Endothelial cell of umbilical vein (primary cell): ENCODE measurements at regions not wholly inside any gene's neighbourhood (a gene's known extent, or its start where the extent isn't known, plus 50 kb on each side); places are given as distances from the start of the nearest gene placed in this dataset.

Experiments
- BruUV-seq: library from RNA; stranded (reverse); fragments of 400-500 nt; replicated peaks from 2 replicates; lab custom pipeline; 2021; lab: Mats Ljungman, UMichigan
- CTCF ChIA-PET: fragments of 300-600, 350-600 bp; sonication (Branson Sonifier 250); formaldehyde crosslinking; loops from one replicate; lab custom pipeline; 2021; ENCODE audit warnings: antibody characterized with exemption, inconsistent platforms; lab: Charles Lee
- POLR2A ChIA-PET: fragments of 300-600, 350-600 bp; sonication (Branson Sonifier 250); formaldehyde crosslinking; loops from one replicate; lab custom pipeline; 2021; ENCODE audit warnings: antibody characterized with exemption, inconsistent platforms; lab: Charles Lee
- DNase-seq: peaks from one replicate; pipeline ENCODE4 v3.0.0-alpha.2; 2011; ENCODE audit warnings: low read depth, low spot score
- FAIRE-seq: peaks from 2 replicates; lab custom pipeline; 2011; peaks lifted over from hg19 to GRCh38; lab: Jason Lieb, UNC
- H2AFZ ChIP-seq: 2 replicates; pipeline ENCODE4 v1.6.0; 2012; ENCODE audit warnings: low read depth, low read length, control low read depth, inconsistent platforms
- H3K27ac ChIP-seq: 2 replicates; pipeline ENCODE4 v1.5.1; 2011; ENCODE audit warnings: low read depth, mild to moderate bottlenecking, control low read depth, low read length, moderate library complexity; ENCODE audit not compliant: insufficient read depth
- H3K27me3 ChIP-seq, 2 experiments: 2 replicates each; pipeline versions ENCODE4 v1.6.0 to v1.6.1; 2011; ENCODE audit warnings: low read length in 2 of 2, mixed read lengths in 1 of 2; ENCODE audit not compliant: control insufficient read depth in 2 of 2, insufficient read depth in 2 of 2
- H3K36me3 ChIP-seq, 2 experiments: 2 replicates in 1 of 2; 3 replicates in 1 of 2; pipeline ENCODE4 v1.5.1; 2011; ENCODE audit warnings: low read length in 2 of 2, mild to moderate bottlenecking in 1 of 2, moderate library complexity in 1 of 2; ENCODE audit not compliant: control insufficient read depth in 2 of 2, insufficient read depth in 2 of 2; ENCODE audit errors: extremely low read depth in 1 of 2
- H3K4me1 ChIP-seq: 3 replicates; pipeline ENCODE4 v1.5.1; 2011; ENCODE audit warnings: mild to moderate bottlenecking, low read length; ENCODE audit not compliant: control insufficient read depth, insufficient read depth; ENCODE audit errors: extremely low read depth
- H3K4me2 ChIP-seq: 2 replicates; pipeline ENCODE4 v1.6.1; 2011; ENCODE audit warnings: low read length, control low read depth, mixed read lengths; ENCODE audit not compliant: insufficient read depth
- H3K4me3 ChIP-seq, 3 experiments: fragments of 200-600 bp in 1 of 3; sonication (generic), shearing (Covaris generic) in 1 of 3; replicated peaks in 1 of 3; 2 replicates each; pipeline ENCODE4 v1.5.1; 2011 to 2016; ENCODE audit warnings: control low read depth in 3 of 3, low read length in 3 of 3, mild to moderate bottlenecking in 2 of 3, inconsistent platforms in 1 of 3, low read depth in 1 of 3, moderate library complexity in 1 of 3; ENCODE audit not compliant: insufficient read depth in 1 of 3
- H3K79me2 ChIP-seq: 2 replicates; pipeline ENCODE4 v1.6.0; 2012; ENCODE audit warnings: low read length, inconsistent platforms; ENCODE audit not compliant: control insufficient read depth, insufficient read depth
- H3K9ac ChIP-seq: replicated peaks from 2 replicates; pipeline ENCODE3; 2011; ENCODE audit warnings: low read length, control low read depth; ENCODE audit not compliant: insufficient read depth; ENCODE audit errors: extremely low read depth
- H3K9me1 ChIP-seq: replicated peaks from 3 replicates; pipeline ENCODE4 v1.6.0; 2011; ENCODE audit warnings: mild to moderate bottlenecking, low read length; ENCODE audit not compliant: control insufficient read depth, insufficient read depth; ENCODE audit errors: extremely low read depth
- H3K9me3 ChIP-seq: replicated peaks from 2 replicates; pipeline ENCODE4 v1.5.1; 2012; ENCODE audit warnings: low read length, inconsistent platforms; ENCODE audit not compliant: control insufficient read depth, insufficient read depth
- H4K20me1 ChIP-seq: replicated peaks from 2 replicates; pipeline ENCODE3; 2011; ENCODE audit warnings: mild to moderate bottlenecking, low read length; ENCODE audit not compliant: control insufficient read depth, insufficient read depth; ENCODE audit errors: extremely low read depth
- CTCF ChIP-seq, 2 donors: IDR thresholded peaks; 1 replicate in 1 of 2; 2 replicates in 1 of 2; pipeline ENCODE4 v1.5.1; 2011; ENCODE audit warnings: low read length in 2 of 2, mild to moderate bottlenecking in 2 of 2, moderate library complexity in 2 of 2, control low read depth in 1 of 2, inconsistent platforms in 1 of 2, low read depth in 1 of 2; ENCODE audit not compliant: insufficient read depth in 1 of 2; ENCODE audit errors: extremely low read depth in 1 of 2
- EZH2 ChIP-seq: IDR thresholded peaks from 2 replicates; pipeline ENCODE4 v1.6.1; 2012; ENCODE audit warnings: borderline replicate concordance, low read depth, mild to moderate bottlenecking, moderate library complexity, low read length, inconsistent platforms; ENCODE audit not compliant: severe bottlenecking
- FOS ChIP-seq: IDR thresholded peaks from 2 replicates; pipeline ENCODE4 v1.6.1; 2011; ENCODE audit warnings: mild to moderate bottlenecking, low read length, moderate library complexity, borderline replicate concordance; ENCODE audit not compliant: insufficient read depth
- JUN ChIP-seq: IDR thresholded peaks from 2 replicates; pipeline ENCODE4 v1.6.1; 2011; ENCODE audit warnings: borderline replicate concordance, low read depth; ENCODE audit not compliant: insufficient read length, insufficient read depth
- POLR2A ChIP-seq: IDR thresholded peaks from 2 replicates; pipeline ENCODE4 v1.6.1; 2012; ENCODE audit warnings: low read depth, mild to moderate bottlenecking, control low read depth, low read length
- dilution Hi-C: fragments of 300-500 bp; cut with MboI; formaldehyde crosslinking; loops from one replicate; pipeline ENCODE4 v1.15.0; 2019; ENCODE audit warnings: low sequenced_read_pairs; ENCODE audit not compliant: extremely low pct_ligation_motif_present
- intact Hi-C: fragments of 100-400 bp; cut with micrococcal nuclease; formaldehyde crosslinking; loops from one replicate; pipeline ENCODE4 v1.10.0; 2022

- Histone ChIP-seq H3K9ac (no peak overlapping the region), H3K9me1 (no peaks in the 10 kb centered on the region), H3K4me2 (no peak overlapping the region), H2AFZ (no peak overlapping the region), H3K27ac (no peak overlapping the region), H3K9me3 (no peaks in the 10 kb centered on the region), H3K27me3 (no peaks in the 10 kb centered on the region), H3K36me3 (no peaks in the 10 kb centered on the region), H4K20me1 (no peaks in the 10 kb centered on the region), H3K4me3 (no peak overlapping the region), H3K4me1 (peaks cover 2% of the 10 kb centered on the region), H3K79me2 (no peaks in the 10 kb centered on the region)
- BruUV-seq, result no TSS peak
- intact Hi-C loops, result no loop called here
- CTCF ChIA-PET, result no interaction called here
- dilution Hi-C loops, result no loop called here
- FAIRE-seq (no peak), DNase-seq (no peak)
- TF ChIP-seq FOS (no peak), EZH2 (no peak), CTCF (IDR thresholded peaks at IDR 0.05; ENCODE audit: extremely low read depth in 1 of 2, insufficient read depth in 1 of 2, low read depth in 1 of 2, low read length in 2 of 2) (no peak)
- POLR2A ChIA-PET, result no interaction called here
These were observed 425.0 kb upstream of the ADAMTS9 start for GRCh38 chr3:65112751-65113300.

- no peaks in the 10 kb centered on the region for H3K9me1 ChIP-seq
- intact Hi-C loops, result no loop called here
- dilution Hi-C loops, result no loop called here
- H3K27me3 ChIP-seq, result no peaks in the 10 kb centered on the region
- no peak overlapping the region for H2AFZ ChIP-seq
- POLR2A ChIA-PET, result no interaction called here
- TF ChIP-seq JUN (no peak), POLR2A (no peak)
- no peaks in the 10 kb centered on the region for H3K36me3 ChIP-seq
- H3K27ac ChIP-seq, result no peak overlapping the region
- CTCF ChIA-PET, result interaction anchor here (1.4 kb wide), 1 partner anchor 132 kb away, joined by 3 read pairs; no protein-coding TSS in a partner anchor
- H3K79me2 ChIP-seq, result no peaks in the 10 kb centered on the region
- BruUV-seq, result no TSS peak
- no peaks in the 10 kb centered on the region for H3K9me3 ChIP-seq
- H3K4me2 ChIP-seq, result no peak overlapping the region
- no peak overlapping the region for H3K9ac ChIP-seq
- H4K20me1 ChIP-seq, result no peaks in the 10 kb centered on the region
- H3K4me1 ChIP-seq, result peaks cover 16% of the 10 kb centered on the region
- no peak for FAIRE-seq
- no peak for DNase-seq
- no peak overlapping the region for H3K4me3 ChIP-seq
These were observed 422.9 kb upstream of the ADAMTS9 start for GRCh38 chr3:65110661-65111060.
